Left lung (tissue), 4 donors: ENCODE measurements at regions not wholly inside any gene's neighbourhood (a gene's known extent, or its start where the extent isn't known, plus 50 kb on each side); places are given as distances from the start of the nearest gene placed in this dataset.

Source experiments
- ATAC-seq: fragments of 200-7000 bp; cut with Tn5 transposase; one replicate; pipeline ENCODE4 v1.9.1; 2020; ENCODE audit warnings: moderate library complexity
- DNase-seq, 4 donors: peaks; one replicate each; pipeline ENCODE4 v3.0.0-alpha.2; 2013 to 2020
- H3K27ac ChIP-seq, 2 donors: fragments of 200-600 bp; sonication (generic) in 1 of 2; one replicate each; pipeline versions ENCODE4 v1.5.0 to v1.8.0; 2020 to 2021
- H3K27me3 ChIP-seq, 2 donors: fragments of 200-600 bp; sonication (generic) in 1 of 2; one replicate each; pipeline versions ENCODE4 v1.5.0 to v1.8.0; 2020 to 2021
- H3K36me3 ChIP-seq, 2 donors: fragments of 200-600 bp; sonication (generic) in 1 of 2; one replicate each; pipeline versions ENCODE4 v1.5.0 to v1.8.0; 2020 to 2021
- H3K4me1 ChIP-seq, 2 donors: fragments of 200-600 bp; one replicate each; pipeline ENCODE4 v1.8.0; 2021
- H3K4me3 ChIP-seq, 2 donors: fragments of 200-600 bp; sonication (generic) in 1 of 2; one replicate each; pipeline versions ENCODE4 v1.5.0 to v1.8.0; 2020 to 2021; ENCODE audit warnings: mild to moderate bottlenecking in 1 of 2
- H3K9me3 ChIP-seq, 2 donors: fragments of 200-600 bp; sonication (generic) in 1 of 2; one replicate each; pipeline versions ENCODE4 v1.5.0 to v1.8.0; 2020 to 2021
- intact Hi-C, 2 donors: fragments of 100-400 bp; cut with DNase I; formaldehyde crosslinking; loops; one replicate each; pipeline versions ENCODE4 v1.11.2 to v1.14.2; 2022
- TF ChIP-seq, protein P1 (sequence below), 2 donors: fragments of 200-600 bp; sonication (generic) in 1 of 2; IDR thresholded peaks; one replicate each; pipeline versions ENCODE4 v1.5.0 to v1.8.0; 2021; ENCODE audit warnings: antibody characterized with exemption in 2 of 2
- donor health status: DM: no; HTN: yes; CAD: no.
- donor health status: DM: no; HTN: no; CAD: no.

DNA sequence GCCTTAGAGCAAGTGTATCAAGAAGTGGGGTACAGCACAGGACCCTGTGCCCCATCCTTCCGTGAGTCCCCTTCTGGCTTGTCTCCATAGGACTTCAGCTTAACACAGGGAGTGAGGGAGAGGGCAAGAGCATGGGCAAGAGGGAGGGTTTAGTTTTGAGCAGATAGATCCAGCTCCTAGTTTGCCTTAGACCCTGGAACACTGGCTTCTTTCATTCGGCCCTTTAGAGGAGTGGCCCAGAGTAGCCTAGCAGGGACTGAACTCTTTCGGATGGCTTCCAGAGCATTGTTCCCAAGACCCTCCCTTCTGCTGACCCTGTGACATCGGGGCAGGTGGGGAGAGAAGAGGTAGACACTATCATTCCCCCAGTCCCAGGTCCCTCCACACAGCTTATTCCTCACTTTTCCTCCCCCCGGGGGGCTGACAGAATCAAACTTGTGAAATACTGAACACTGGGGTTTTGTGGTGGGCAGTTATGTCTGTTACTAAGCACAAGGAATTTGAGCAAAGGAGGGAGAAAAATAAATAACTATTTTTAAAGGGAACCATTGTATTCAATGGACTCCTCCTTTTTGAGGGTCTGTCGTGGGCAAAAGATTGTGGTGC, 289.6 kb upstream of the C2CD4B start:
- no peak for ATAC-seq
- Histone ChIP-seq H3K27me3 (no peaks in the 10 kb centered on the region), H3K36me3 (no peaks in the 10 kb centered on the region), H3K4me3 (no peak overlapping the region), H3K9me3 (no peaks in the 10 kb centered on the region), H3K4me1 (no peaks in the 10 kb centered on the region), H3K27ac (no peak overlapping the region)
- TF ChIP-seq, protein P1, sequence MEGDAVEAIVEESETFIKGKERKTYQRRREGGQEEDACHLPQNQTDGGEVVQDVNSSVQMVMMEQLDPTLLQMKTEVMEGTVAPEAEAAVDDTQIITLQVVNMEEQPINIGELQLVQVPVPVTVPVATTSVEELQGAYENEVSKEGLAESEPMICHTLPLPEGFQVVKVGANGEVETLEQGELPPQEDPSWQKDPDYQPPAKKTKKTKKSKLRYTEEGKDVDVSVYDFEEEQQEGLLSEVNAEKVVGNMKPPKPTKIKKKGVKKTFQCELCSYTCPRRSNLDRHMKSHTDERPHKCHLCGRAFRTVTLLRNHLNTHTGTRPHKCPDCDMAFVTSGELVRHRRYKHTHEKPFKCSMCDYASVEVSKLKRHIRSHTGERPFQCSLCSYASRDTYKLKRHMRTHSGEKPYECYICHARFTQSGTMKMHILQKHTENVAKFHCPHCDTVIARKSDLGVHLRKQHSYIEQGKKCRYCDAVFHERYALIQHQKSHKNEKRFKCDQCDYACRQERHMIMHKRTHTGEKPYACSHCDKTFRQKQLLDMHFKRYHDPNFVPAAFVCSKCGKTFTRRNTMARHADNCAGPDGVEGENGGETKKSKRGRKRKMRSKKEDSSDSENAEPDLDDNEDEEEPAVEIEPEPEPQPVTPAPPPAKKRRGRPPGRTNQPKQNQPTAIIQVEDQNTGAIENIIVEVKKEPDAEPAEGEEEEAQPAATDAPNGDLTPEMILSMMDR (IDR thresholded peaks at IDR 0.05): no peak
- intact Hi-C loops: no loop called here
- no peak for DNase-seq

DNA sequence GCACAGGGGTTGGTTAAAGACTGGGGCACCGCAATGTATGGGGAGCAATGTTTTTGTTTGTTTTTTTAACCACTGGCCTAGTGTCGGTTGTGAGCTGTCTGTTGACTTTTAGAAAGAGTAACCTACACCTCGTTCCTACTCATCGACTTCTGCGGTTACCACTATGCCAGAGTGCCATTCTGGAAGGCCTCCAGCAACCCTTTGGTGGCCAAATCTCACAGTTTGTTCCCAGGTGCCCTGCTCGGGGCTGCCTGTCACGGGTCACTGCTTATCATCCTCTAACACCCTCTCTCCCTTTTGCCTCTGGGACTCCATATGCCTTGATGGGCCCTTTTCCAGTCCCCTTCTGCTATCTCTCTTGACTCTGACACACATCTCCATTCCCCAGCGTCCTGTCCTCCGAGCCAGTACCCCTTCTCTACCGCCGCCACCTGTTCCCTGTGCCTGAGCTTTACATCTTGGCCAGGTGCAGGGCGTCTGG, 290.4 kb upstream of the C2CD4B start:
- Histone ChIP-seq H3K27me3 (no peaks in the 10 kb centered on the region), H3K4me3 (no peak overlapping the region), H3K9me3 (no peaks in the 10 kb centered on the region), H3K36me3 (no peaks in the 10 kb centered on the region), H3K27ac (no peak overlapping the region), H3K4me1 (no peaks in the 10 kb centered on the region)
- intact Hi-C loops: no loop called here
- DNase-seq: no peak
- TF ChIP-seq, protein P1 (IDR thresholded peaks at IDR 0.05): no peak
- ATAC-seq: no peak

DNA sequence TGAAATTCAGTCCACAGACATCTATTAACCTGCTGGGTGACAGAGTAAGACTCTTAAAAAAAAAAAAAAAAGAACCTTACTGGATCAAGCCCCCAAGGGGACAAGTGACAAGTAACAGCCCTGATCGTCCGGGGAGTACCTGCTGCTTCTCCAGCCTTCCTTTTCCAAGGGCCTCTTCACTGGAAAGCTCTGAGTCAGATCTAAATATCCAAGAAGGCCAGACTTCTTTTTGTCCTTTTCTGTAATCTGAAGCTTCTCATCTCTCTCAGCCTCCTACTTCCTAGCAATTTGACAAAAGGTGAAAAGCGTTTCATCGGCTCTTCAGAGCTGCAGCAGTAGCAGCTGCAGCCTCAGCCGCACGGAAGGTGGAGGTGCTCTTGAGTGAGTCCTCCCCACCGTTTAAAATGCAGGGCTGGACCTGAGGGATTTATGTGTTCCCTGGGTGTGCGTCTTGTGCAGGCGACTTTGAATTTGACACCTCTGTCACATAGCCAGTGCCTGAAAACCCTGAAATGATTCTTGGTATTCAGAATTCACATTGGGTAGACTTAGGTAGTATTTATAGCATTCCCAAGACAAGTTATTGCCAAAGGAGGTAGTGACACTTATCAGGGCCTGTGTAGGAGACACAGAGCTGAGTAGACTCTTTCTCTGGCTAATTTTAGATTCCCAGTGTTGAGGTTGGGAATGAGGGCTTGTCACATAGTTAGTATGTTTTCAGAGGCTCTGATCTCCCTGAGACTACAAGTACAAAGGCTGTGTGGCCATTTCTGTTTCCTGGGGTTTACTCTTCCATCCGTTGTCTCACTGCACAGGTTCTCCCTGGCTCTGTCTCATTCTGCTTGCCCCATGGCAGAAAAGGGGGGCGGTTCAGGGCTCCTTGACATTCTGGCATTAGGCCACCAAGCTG, 291.2 kb upstream of the C2CD4B start:
- no peak for ATAC-seq
- H3K27ac ChIP-seq: no peak overlapping the region
- intact Hi-C loops: no loop called here

DNA sequence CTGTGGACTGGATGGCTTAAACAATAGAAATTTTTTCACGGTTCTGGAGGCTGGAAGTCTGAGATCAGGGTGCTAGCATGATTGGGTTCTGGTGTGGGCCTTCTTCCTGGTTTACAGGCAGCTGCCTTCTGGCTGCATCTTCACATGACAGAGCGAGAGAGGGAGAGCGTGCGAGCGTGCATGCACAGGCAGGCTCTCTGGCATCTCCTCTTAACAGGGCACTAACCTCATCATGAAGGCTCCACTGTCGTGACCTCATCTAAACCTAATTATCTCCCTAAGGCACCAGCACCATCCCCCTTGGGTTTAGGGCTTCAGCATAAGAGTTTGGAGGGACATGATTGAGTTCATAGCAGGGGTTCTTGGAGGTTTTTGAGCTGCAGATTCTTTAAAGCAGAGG, 292.0 kb upstream of the C2CD4B start:
- TF ChIP-seq, protein P1 (IDR thresholded peaks at IDR 0.05): no peak
- Histone ChIP-seq H3K27ac (no peak overlapping the region), H3K36me3 (no peaks in the 10 kb centered on the region), H3K27me3 (no peaks in the 10 kb centered on the region), H3K4me1 (no peaks in the 10 kb centered on the region), H3K9me3 (no peaks in the 10 kb centered on the region), H3K4me3 (no peak overlapping the region)
- no peak for DNase-seq
- intact Hi-C loops: no loop called here
- no peak for ATAC-seq

More for the DNA sequence above, 291.2 kb upstream of the C2CD4B start:
- H3K36me3 ChIP-seq: no peaks in the 10 kb centered on the region
- H3K4me1 ChIP-seq: no peaks in the 10 kb centered on the region
- TF ChIP-seq, protein P1 (IDR thresholded peaks at IDR 0.05): no peak
- H3K27me3 ChIP-seq: no peaks in the 10 kb centered on the region
- no peak overlapping the region for H3K4me3 ChIP-seq
- no peak for DNase-seq
- no peaks in the 10 kb centered on the region for H3K9me3 ChIP-seq

DNA sequence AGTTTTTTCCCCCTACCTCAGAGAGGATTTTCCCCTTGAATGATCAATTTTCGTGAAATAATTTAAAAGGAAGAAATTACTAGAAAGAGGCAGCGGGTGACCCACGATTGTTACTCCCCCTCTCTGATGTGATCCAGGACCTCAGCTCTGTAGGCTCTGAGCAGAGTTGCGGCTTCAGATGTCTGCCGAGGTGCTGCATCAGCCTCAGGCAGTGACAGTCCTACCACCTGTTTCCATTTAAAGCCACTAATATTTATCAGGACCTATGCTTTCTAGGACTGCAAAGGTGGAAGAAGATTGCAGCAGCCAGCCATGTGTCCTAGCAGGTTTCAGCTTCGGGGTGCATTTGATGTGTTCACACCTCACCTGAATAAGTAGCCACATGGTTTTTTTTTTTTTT, 294.8 kb upstream of the C2CD4B start:
- no peak for DNase-seq
- Histone ChIP-seq H3K9me3 (no peaks in the 10 kb centered on the region), H3K27ac (no peak overlapping the region), H3K36me3 (no peaks in the 10 kb centered on the region), H3K27me3 (no peaks in the 10 kb centered on the region), H3K4me1 (peaks cover 0 to 3% of the 10 kb centered on the region in 2 donors), H3K4me3 (no peak overlapping the region)
- ATAC-seq: no peak
- TF ChIP-seq, protein P1 (IDR thresholded peaks at IDR 0.05): no peak
- intact Hi-C loops: no loop called here
